SK-N-MC (cell line): ENCODE measurements at regions not wholly inside any gene's neighbourhood (a gene's known extent, or its start where the extent isn't known, plus 50 kb on each side); places are given as distances from the start of the nearest gene placed in this dataset.

Experiments
- EZH2 ChIP-seq: fragments of 200-600 bp; sonication (generic); IDR thresholded peaks from one replicate; pipeline ENCODE4 v1.6.1; 2017; ENCODE audit warnings: antibody characterized with exemption
- FOXP2 ChIP-seq: optimal IDR thresholded peaks from 2 replicates; pipeline ENCODE3; 2011; ENCODE audit warnings: mild to moderate bottlenecking, moderate library complexity; ENCODE audit not compliant: insufficient read depth; ENCODE audit errors: extremely low read length, control extremely low read depth
- POLR2AphosphoS5 ChIP-seq: IDR thresholded peaks from 2 replicates; pipeline ENCODE4 v1.6.1; 2012; ENCODE audit warnings: mild to moderate bottlenecking, low read depth, low read length, borderline replicate concordance

DNA sequence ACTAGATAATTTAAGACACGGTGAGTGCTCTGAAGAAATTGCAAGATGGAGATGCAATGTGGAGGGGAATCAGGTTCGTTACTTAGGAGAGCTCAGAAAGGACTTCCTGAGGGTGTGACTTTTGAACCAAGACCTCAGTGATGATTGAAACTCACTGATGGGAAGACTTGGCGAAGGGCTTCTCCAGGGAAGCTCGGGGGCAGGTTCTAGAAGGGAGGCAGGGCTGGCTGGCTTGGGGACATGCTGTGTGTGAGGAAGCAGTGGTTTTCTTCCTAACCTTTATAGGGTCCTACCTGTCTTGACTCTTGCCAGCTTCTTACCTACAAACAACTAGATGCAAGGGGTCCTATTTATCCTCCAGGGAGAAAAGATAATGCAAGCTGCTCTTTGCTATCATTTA, 637.9 kb downstream of the ACTR3B start:
- TF ChIP-seq POLR2AphosphoS5 (no peak), FOXP2 (no peak), EZH2 (no peak)
